ENCODE measurements at regions not wholly inside any gene's neighbourhood (a gene's known extent, or its start where the extent isn't known, plus 50 kb on each side); places are given as distances from the start of the nearest gene placed in this dataset.

DNA sequence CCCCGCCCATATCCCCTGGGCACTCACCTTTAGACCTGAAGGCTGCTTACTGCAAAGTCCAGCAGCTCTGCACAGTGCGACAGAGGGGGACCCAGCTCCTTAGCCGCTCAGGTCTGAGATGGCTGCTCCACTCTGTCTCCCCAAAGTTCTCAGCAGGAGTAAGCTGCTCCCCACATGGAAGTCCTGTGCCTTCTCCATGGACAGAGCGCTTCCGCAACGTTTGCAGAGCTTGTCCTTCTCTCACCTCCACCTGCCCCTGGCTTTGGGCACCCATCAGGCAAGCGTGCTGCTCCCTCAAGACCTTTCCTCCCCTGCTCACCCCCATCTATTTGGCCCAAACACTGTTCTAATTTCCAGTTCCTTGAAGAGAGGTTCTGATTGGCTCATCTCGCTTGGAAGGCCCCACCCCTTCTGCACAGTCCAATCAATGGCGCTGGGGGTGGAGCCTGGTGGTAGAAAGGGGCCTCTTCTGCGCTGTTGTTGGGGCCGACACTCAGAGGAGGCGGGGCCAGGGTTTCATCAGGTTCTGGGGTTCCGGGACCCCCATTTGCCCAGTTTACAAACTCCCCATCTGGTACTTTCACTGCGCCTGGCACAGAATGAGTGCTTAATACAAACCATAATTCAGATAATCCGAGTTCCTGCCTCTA, 137.2 kb downstream of the CYLD start:
- DNase-seq = no peak
- WGBS (ENCODE audit: low lambda C conversion rate) = 51% methylated on average over 14 of the region's 15 CpGs
- Histone ChIP-seq H3K4me3 (ENCODE audit: low read depth in 2 of 2, low read length in 1 of 2) (no peak overlapping the region), H3K79me2 (ENCODE audit: insufficient read depth) (no peaks in the 10 kb centered on the region), H3K27ac (ENCODE audit: low read depth in 2 of 2, low read length in 1 of 2) (no peak overlapping the region), H3K9me3 (no peaks in the 10 kb centered on the region), H3K9ac (no peak overlapping the region), H3K36me3 (replicated peaks in 1 of 2; ENCODE audit: control insufficient read depth in 1 of 2, insufficient read depth in 2 of 2, low read length in 1 of 2) (no peaks in the 10 kb centered on the region), H3F3A (replicated peaks; ENCODE audit: insufficient read depth) (no peaks in the 10 kb centered on the region), H3K4me1 (ENCODE audit: control insufficient read depth in 1 of 2, insufficient read depth in 2 of 2, low read depth in 1 of 2, low read length in 1 of 2) (no peaks in the 10 kb centered on the region), H3K4me2 (no peak overlapping the region), H3K27me3 (ENCODE audit: insufficient read depth) (no peaks in the 10 kb centered on the region), H2AFZ (ENCODE audit: low read depth) (no peak overlapping the region), H3K9me2 (no peaks in the 10 kb centered on the region), H4K20me1 (ENCODE audit: insufficient read depth) (no peaks in the 10 kb centered on the region)
- no peak for TF ChIP-seq JUND (IDR thresholded peaks at IDR 0.05)
- TF ChIP-seq RCOR1 (IDR thresholded peaks at IDR 0.05; ENCODE audit: low read length) = no peak
- TF ChIP-seq FOXJ3 (CRISPR knock-in tag; IDR thresholded peaks at IDR 0.05) = no peak
- no peak for TF ChIP-seq POLR2AphosphoS5 (IDR thresholded peaks at IDR 0.05; ENCODE audit: low read depth, low read length)
- TF ChIP-seq, protein P1, sequence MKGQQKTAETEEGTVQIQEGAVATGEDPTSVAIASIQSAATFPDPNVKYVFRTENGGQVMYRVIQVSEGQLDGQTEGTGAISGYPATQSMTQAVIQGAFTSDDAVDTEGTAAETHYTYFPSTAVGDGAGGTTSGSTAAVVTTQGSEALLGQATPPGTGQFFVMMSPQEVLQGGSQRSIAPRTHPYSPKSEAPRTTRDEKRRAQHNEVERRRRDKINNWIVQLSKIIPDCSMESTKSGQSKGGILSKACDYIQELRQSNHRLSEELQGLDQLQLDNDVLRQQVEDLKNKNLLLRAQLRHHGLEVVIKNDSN (IDR thresholded peaks at IDR 0.05; ENCODE audit: borderline replicate concordance, low read depth) = no peak
- TF ChIP-seq, protein P2, sequence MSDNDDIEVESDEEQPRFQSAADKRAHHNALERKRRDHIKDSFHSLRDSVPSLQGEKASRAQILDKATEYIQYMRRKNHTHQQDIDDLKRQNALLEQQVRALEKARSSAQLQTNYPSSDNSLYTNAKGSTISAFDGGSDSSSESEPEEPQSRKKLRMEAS (IDR thresholded peaks at IDR 0.05; ENCODE audit: low read depth) = no peak
- no peak for TF ChIP-seq EZH2phosphoT487 (IDR thresholded peaks at IDR 0.05; ENCODE audit: borderline replicate concordance, low read depth)
- no peak for TF ChIP-seq RXRA (IDR thresholded peaks at IDR 0.05; ENCODE audit: borderline replicate concordance, low read depth)
- CTCF ChIA-PET = interaction anchor here (1.0 kb wide), 1 partner anchor 9 kb away, joined by 4 read pairs; no protein-coding TSS in a partner anchor
- POLR2A ChIA-PET = no interaction called here

DNA sequence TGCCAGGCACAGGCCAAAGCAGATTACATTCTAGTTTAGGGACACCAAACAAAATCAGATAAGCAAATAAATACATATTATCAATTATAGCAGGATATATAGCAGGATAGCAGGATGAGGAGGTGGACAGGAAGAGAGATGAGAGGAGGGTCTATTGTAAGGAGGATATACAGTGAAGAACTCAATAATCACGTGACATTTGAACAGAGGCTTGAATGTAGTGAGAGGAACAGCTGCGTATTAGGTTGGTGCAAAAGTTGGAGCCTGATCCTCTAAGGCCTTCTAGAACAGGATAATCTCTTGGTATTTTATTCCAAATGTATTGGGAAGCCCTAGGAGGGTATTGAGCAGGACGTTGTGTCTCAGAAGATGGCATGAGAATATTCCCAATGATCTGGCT, 136.7 kb downstream of the CYLD start:
- H3K36me3 ChIP-seq (replicated peaks in 1 of 2; ENCODE audit: control insufficient read depth in 1 of 2, insufficient read depth in 2 of 2, low read length in 1 of 2) = no peaks in the 10 kb centered on the region
- no peak overlapping the region for H2AFZ ChIP-seq (ENCODE audit: low read depth)
- H3K4me1 ChIP-seq (ENCODE audit: control insufficient read depth in 1 of 2, insufficient read depth in 2 of 2, low read depth in 1 of 2, low read length in 1 of 2) = no peaks in the 10 kb centered on the region
- no peaks in the 10 kb centered on the region for H4K20me1 ChIP-seq (ENCODE audit: insufficient read depth)
- no peaks in the 10 kb centered on the region for H3K27me3 ChIP-seq (ENCODE audit: insufficient read depth)
- ChIA-PET CTCF (interaction anchor here (1.0 kb wide), 1 partner anchor 10 kb away, joined by 4 read pairs; no protein-coding TSS in a partner anchor), POLR2A (no interaction called here)
- H3K9ac ChIP-seq = no peak overlapping the region
- H3K9me3 ChIP-seq = no peaks in the 10 kb centered on the region
- no peak for DNase-seq
- no peak overlapping the region for H3K4me3 ChIP-seq (ENCODE audit: low read depth in 2 of 2, low read length in 1 of 2)
- H3K9me2 ChIP-seq = no peaks in the 10 kb centered on the region; the same call in 1 of the 2 replicates
- no peak overlapping the region for H3K4me2 ChIP-seq
- no peaks in the 10 kb centered on the region for H3F3A ChIP-seq (replicated peaks; ENCODE audit: insufficient read depth)
- TF ChIP-seq, protein P1 (IDR thresholded peaks at IDR 0.05; ENCODE audit: borderline replicate concordance, low read depth) = no peak
- no peaks in the 10 kb centered on the region for H3K79me2 ChIP-seq (ENCODE audit: insufficient read depth)
- H3K27ac ChIP-seq (ENCODE audit: low read depth in 2 of 2, low read length in 1 of 2) = no peak overlapping the region
- WGBS (ENCODE audit: low lambda C conversion rate) = 21% methylated on average over 3 of the region's 3 CpGs

DNA sequence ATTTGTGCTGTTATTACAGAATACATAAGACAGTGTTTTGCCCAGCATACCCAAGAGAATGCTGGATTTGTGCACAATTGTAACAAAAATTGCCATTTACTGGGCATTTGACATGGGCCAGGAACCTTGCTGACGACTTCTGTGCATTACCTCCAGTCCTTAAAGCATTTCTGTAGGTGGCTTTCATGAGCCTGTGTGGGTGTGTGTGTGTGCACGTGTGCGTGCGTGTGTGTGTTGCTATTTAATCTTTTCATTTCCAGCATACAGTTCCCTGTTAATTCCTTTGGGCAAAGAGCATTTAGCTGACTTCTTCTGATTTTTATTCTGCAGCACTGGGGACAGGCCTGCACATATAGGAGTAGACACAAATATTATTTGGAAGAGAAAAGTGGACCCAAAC, 134.4 kb downstream of the CYLD start:
- Histone ChIP-seq H3K36me3 (replicated peaks in 1 of 2; ENCODE audit: control insufficient read depth in 1 of 2, insufficient read depth in 2 of 2, low read length in 1 of 2) (no peaks in the 10 kb centered on the region), H3K4me1 (ENCODE audit: control insufficient read depth in 1 of 2, insufficient read depth in 2 of 2, low read depth in 1 of 2, low read length in 1 of 2) (no peaks in the 10 kb centered on the region), H3K9me3 (no peaks in the 10 kb centered on the region), H3F3A (replicated peaks; ENCODE audit: insufficient read depth) (no peaks in the 10 kb centered on the region), H3K4me2 (no peak overlapping the region), H3K27me3 (ENCODE audit: insufficient read depth) (no peaks in the 10 kb centered on the region), H3K9ac (no peak overlapping the region), H2AFZ (ENCODE audit: low read depth) (no peak overlapping the region), H3K4me3 (ENCODE audit: low read depth in 2 of 2, low read length in 1 of 2) (no peak overlapping the region), H3K9me2 (peaks cover 3% of the 10 kb centered on the region; the same call in 1 of the 2 replicates), H3K79me2 (ENCODE audit: insufficient read depth) (no peaks in the 10 kb centered on the region), H4K20me1 (ENCODE audit: insufficient read depth) (no peaks in the 10 kb centered on the region), H3K27ac (ENCODE audit: low read depth in 2 of 2, low read length in 1 of 2) (no peak overlapping the region)
- ChIA-PET CTCF (no interaction called here), POLR2A (no interaction called here)
- WGBS (ENCODE audit: low lambda C conversion rate) = 41% methylated on average over 4 of the region's 4 CpGs
- DNase-seq = no peak
- TF ChIP-seq TCF12 (IDR thresholded peaks at IDR 0.05) = no peak
- TF ChIP-seq, protein P3, sequence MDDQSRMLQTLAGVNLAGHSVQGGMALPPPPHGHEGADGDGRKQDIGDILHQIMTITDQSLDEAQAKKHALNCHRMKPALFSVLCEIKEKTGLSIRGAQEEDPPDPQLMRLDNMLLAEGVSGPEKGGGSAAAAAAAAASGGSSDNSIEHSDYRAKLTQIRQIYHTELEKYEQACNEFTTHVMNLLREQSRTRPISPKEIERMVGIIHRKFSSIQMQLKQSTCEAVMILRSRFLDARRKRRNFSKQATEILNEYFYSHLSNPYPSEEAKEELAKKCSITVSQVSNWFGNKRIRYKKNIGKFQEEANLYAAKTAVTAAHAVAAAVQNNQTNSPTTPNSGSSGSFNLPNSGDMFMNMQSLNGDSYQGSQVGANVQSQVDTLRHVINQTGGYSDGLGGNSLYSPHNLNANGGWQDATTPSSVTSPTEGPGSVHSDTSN (IDR thresholded peaks at IDR 0.05) = no peak
- no peak for TF ChIP-seq GABPA (IDR thresholded peaks at IDR 0.05; ENCODE audit: low read depth)
- TF ChIP-seq CHD2 (IDR thresholded peaks at IDR 0.05; ENCODE audit: low read length, partially characterized antibody) = no peak
- TF ChIP-seq, protein P4, sequence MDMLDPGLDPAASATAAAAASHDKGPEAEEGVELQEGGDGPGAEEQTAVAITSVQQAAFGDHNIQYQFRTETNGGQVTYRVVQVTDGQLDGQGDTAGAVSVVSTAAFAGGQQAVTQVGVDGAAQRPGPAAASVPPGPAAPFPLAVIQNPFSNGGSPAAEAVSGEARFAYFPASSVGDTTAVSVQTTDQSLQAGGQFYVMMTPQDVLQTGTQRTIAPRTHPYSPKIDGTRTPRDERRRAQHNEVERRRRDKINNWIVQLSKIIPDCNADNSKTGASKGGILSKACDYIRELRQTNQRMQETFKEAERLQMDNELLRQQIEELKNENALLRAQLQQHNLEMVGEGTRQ (IDR thresholded peaks at IDR 0.05; ENCODE audit: borderline replicate concordance, low read depth, low read length) = no peak
- TF ChIP-seq, protein P2 (IDR thresholded peaks at IDR 0.05; ENCODE audit: low read depth) = no peak
- no peak for TF ChIP-seq ELF1 (IDR thresholded peaks at IDR 0.05)
- TF ChIP-seq, protein P5, sequence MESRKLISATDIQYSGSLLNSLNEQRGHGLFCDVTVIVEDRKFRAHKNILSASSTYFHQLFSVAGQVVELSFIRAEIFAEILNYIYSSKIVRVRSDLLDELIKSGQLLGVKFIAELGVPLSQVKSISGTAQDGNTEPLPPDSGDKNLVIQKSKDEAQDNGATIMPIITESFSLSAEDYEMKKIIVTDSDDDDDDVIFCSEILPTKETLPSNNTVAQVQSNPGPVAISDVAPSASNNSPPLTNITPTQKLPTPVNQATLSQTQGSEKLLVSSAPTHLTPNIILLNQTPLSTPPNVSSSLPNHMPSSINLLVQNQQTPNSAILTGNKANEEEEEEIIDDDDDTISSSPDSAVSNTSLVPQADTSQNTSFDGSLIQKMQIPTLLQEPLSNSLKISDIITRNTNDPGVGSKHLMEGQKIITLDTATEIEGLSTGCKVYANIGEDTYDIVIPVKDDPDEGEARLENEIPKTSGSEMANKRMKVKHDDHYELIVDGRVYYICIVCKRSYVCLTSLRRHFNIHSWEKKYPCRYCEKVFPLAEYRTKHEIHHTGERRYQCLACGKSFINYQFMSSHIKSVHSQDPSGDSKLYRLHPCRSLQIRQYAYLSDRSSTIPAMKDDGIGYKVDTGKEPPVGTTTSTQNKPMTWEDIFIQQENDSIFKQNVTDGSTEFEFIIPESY (IDR thresholded peaks at IDR 0.05; ENCODE audit: borderline replicate concordance, low read depth) = no peak

All from SK-N-SH (cell line).